GM18873 (cell line): ENCODE measurements at regions not wholly inside any gene's neighbourhood (a gene's known extent, or its start where the extent isn't known, plus 50 kb on each side); places are given as distances from the start of the nearest gene placed in this dataset.

Experiments used
- ATAC-seq: cut with Tn5 transposase; IDR thresholded peaks from one replicate; pipeline ENCODE4 v1.9.1; 2021; ENCODE audit warnings: mild to moderate bottlenecking, moderate library complexity, moderate number of reproducible peaks; ENCODE audit not compliant: unreplicated experiment, low FRiP score

- ATAC-seq = no peak
Measured at GRCh38 chr5:2575871-2576270, 175.6 kb downstream of the IRX2 start.

- no peak for ATAC-seq
Measured at GRCh38 chr5:2575292-2575691, 176.2 kb downstream of the IRX2 start.

GRCh38 chr5:2574155-2574554 is 177.3 kb downstream of the IRX2 start:
- ATAC-seq = no peak

DNA sequence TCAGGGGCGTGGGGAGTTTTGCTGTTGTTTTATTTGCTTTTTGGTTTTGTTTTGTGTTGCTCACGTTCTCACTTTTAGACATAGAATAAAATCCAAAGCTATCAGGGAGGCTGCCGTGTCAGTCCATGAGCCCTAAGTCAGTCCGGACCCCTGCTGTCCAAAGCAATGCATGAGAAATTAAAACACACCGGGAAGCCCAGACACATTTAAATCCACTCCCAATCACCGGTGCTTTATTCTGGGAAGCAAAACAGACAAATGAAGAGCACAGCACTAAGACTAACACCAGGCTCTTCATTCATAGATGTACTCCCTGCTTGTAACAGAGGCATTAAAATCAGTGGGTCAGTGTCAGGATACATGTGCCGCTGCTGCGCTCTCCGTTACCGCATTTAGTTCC is 180.9 kb downstream of the IRX2 start:
- no peak for ATAC-seq

- ATAC-seq = no peak
Measured at GRCh38 chr5:2569774-2570542, 181.5 kb downstream of the IRX2 start.

GRCh38 chr5:2569176-2569575 is 182.3 kb downstream of the IRX2 start:
- no peak for ATAC-seq

DNA sequence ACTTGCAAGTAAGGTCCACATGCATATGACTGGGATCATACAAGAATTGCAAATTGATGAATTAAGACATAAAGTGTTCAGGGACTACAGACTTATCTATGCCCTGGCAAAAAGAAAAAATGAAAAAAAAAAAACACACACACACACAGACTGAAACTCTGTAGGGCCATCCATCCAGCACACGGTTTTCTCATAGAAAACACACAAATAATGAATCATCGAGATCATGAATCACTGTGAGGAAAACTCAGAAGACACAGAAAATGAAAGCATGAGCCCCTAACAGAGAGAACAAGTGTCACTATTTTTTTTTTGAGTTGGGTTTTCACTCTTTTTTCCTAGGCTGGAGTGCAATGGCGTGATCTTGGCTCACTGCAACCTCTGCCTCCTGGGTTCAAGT is 185.2 kb downstream of the IRX2 start:
- ATAC-seq = no peak

- ATAC-seq = no peak
Measured at GRCh38 chr5:2565147-2565546, 186.3 kb downstream of the IRX2 start.

DNA sequence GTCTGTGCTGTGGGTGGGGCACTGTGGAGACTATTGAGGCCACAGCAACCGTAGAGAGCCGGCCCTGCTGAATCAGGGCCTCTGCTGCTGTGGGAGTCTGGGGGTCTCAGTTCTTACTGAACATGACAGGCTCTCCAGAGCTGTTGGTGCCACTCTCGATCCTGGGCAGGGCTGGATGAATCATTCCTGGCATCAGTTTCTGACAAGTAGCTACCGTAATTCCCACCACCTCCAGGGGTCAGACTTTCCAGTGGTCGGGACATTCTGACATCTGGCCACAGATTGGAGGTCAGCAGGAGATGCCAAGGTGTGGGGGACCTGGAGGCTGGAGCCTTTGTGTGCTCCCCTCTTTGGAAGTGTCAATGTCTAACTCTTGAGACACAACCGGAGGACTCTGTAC is 188.4 kb downstream of the IRX2 start:
- no peak for ATAC-seq

GRCh38 chr5:2562036-2562435 is 189.4 kb downstream of the IRX2 start:
- no peak for ATAC-seq

DNA sequence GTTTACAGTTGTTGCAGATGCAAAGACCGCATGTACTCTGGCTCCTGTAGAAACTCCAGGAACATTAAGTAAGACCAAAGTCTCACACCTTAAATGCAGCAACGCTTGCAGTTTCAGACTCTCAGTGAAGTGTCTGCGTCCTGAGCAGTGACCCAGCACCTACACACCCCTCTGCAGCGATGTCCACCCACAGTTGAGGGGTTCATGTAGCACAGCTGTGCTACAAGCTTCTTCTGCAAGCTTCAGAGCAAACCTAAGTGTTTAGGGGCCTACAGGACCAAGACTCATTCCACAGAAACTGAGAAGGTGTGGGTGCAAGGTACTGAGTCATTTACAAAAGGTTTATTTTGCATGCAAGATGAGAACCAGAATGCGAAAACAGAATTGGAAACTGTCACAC is 191.0 kb downstream of the IRX2 start:
- no peak for ATAC-seq

GRCh38 chr5:2557435-2557834 is 194.0 kb downstream of the IRX2 start:
- ATAC-seq = no peak

DNA sequence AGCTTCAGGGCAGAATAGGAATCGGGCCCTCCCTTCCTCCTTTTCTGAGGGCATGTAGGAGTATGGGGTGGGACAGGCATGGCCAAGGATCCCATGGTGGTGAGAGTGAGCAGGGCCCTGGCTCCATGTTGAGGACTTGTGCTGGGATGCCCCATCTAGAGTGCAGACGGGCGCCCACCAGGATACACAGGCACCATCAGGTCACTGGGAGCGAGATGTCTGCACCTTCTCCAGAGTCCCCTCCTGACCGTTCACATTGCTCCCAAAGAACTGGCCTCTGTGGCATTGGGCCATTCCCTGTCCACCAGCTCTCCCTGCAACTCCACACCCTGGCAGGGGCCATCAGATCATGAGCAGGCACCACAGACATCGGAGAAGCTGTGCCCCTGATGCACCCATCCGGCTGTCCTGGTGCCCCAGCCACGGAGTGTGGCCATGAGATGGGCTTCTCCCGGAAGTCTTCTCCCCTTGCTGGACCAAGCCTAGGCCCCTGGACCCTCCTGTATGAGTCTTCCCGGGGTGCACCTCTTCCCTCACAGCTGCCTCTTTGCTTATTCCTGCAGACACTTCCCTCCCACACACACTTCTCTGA is 195.0 kb downstream of the IRX2 start:
- ATAC-seq = no peak

GRCh38 chr5:2553611-2554010 is 197.9 kb downstream of the IRX2 start:
- no peak for ATAC-seq

GRCh38 chr5:2550509-2550908 is 201.0 kb downstream of the IRX2 start:
- ATAC-seq = no peak

- ATAC-seq = no peak
Measured at GRCh38 chr5:2549900-2550299, 201.6 kb downstream of the IRX2 start.

DNA sequence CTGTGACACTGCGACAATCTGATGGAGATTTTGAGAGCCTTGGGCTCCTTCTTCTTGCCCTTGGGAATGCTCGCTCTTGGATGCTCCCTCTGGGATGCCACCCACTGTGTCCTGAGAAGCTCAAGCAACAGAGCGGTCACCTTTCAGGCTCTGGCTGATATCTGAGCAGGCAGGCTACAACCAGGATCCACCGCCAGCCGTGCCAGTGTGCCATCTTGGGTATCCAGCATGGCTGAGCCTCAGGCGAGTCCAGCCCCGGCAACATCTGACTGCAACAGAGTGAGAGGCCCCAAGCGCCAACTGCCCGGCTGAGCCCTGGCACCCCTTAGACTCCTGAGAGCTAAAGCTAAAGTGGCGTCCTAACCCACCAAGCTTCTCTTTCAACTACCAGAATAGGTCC is 202.1 kb downstream of the IRX2 start:
- no peak for ATAC-seq

GRCh38 chr5:2546938-2547337 is 204.5 kb downstream of the IRX2 start:
- ATAC-seq = no peak

DNA sequence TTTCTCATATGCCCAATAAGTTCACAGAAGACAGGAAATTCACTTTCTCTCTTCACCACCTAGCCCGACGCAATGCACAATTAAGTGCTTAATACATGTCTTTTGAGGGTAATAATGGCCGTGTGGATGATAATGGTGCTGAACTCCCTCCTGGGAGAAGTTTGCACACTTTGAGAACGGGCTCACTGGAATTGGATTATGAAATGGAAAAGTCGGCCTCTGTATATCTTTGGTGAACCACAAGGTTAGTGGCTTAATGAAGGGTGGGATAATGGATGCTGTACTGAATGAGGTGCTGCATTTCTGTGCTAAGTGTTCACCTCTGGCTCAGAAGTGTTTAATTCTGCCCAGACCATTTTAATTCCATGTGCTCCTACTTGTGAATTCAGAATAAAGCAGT is 207.5 kb downstream of the IRX2 start:
- no peak for ATAC-seq

DNA sequence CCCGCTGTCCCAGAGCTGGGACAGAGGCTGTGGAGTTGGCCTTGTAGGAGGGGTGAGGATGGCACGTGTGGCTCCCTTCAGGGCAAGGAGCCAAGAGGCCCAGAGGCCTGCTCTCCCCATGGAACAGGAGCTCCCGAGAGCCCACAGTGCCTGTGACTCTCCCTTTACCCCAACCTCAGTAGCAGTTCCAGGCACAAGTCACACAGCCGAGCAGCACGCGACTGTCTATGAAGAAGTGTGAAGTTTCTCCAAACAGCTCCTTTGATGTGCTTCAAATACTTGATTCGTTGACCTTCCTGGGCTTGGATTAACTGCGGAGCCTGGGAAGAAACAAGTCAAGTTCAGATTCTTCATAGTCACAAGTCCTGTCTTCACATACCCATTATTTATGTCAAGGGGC is 208.7 kb downstream of the IRX2 start:
- no peak for ATAC-seq

- ATAC-seq = no peak
Measured at GRCh38 chr5:2542026-2542425, 209.5 kb downstream of the IRX2 start.

DNA sequence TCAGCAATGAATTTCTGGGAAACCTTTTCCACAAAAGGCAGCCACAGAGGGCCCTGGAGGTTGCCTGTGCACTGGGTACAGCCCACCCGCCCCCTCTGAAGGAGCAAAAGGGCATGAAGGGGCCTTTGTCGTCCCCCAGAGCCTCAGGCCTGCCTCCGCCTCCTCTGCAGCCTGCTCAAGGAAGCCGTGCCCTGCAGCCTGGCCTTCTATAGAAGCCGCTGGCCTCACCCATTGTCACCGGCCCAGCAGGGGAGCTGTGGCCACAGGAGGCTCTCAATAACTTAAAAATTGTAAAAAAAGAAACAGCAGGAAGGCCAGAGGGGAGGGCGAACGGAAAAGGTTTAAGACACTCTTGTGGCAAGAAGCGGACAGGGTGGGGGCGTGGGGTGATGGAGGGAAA is 213.3 kb downstream of the IRX2 start:
- ATAC-seq = no peak
